HCT116 (cell line): ENCODE measurements at regions not wholly inside any gene's neighbourhood (a gene's known extent, or its start where the extent isn't known, plus 50 kb on each side); places are given as distances from the start of the nearest gene placed in this dataset.

Source experiments
- ATAC-seq: fragments of 200-7000 bp; cut with Tn5 transposase; 2 replicates; pipeline ENCODE4 v1.9.1; 2020; ENCODE audit warnings: mild to moderate bottlenecking, moderate library complexity
- BruUV-seq: library from RNA; stranded (reverse); fragments of 400-500 nt; replicated peaks from 2 replicates; lab custom pipeline; 2021; lab: Mats Ljungman, UMichigan
- CTCF ChIA-PET: fragments of 300-600 bp; sonication (Branson Sonifier 250); formaldehyde crosslinking; loops from one replicate; lab custom pipeline; 2021; ENCODE audit warnings: antibody characterized with exemption; lab: Charles Lee
- POLR2A ChIA-PET: fragments of 300-600, 350-600 bp; sonication (Branson Sonifier 250); formaldehyde crosslinking; loops from one replicate; lab custom pipeline; 2021; ENCODE audit warnings: antibody characterized with exemption; lab: Charles Lee
- RAD21 ChIA-PET, 2 experiments: fragments of 300-600 bp; sonication (Branson Sonifier 250); formaldehyde crosslinking; loops; one replicate each; lab custom pipeline; 2023; ENCODE audit warnings: low total read pairs in 2 of 2; ENCODE audit not compliant: uncharacterized antibody in 2 of 2, unreplicated experiment in 2 of 2, low non-redundant PET in 1 of 2; lab: Charles Lee
- DNase-seq: peaks from one replicate; pipeline ENCODE4 v3.0.0-alpha.2; 2010; ENCODE audit warnings: low read depth, low spot score
- H2AFZ ChIP-seq: fragments of 200-600 bp; shearing (Covaris generic), sonication (generic); 2 replicates; pipeline ENCODE4 v1.6.1; 2017; ENCODE audit warnings: low read depth, mixed run types, mixed read lengths, antibody characterized with exemption, low read length; ENCODE audit not compliant: poor library complexity, severe bottlenecking
- H3K27ac ChIP-seq: 2 replicates; pipeline ENCODE4 v1.5.1; 2012; ENCODE audit warnings: low read depth, low read length
- H3K27me3 ChIP-seq: fragments of 200-600 bp; sonication (generic); 2 replicates; pipeline ENCODE4 v1.6.1; 2016; ENCODE audit warnings: mixed run types, low read length, mixed read lengths; ENCODE audit not compliant: insufficient read depth
- H3K36me3 ChIP-seq, 2 experiments: fragments of 200-500 bp in 1 of 2; fragments of 200-600 bp in 1 of 2; sonication (Bioruptor generic) in 1 of 2; sonication (generic) in 1 of 2; 2 replicates each; pipeline versions ENCODE4 v1.5.1 to v1.6.1; 2014 to 2016; ENCODE audit warnings: low read length in 2 of 2, inconsistent platforms in 1 of 2, mixed read lengths in 1 of 2, mixed run types in 1 of 2; ENCODE audit not compliant: insufficient read depth in 2 of 2, control insufficient read depth in 1 of 2
- H3K4me1 ChIP-seq, 2 experiments: fragments of 200-600 bp in 1 of 2; sonication (generic) in 1 of 2; 2 replicates each; pipeline versions ENCODE4 v1.5.1 to v1.6.1; 2012 to 2017; ENCODE audit warnings: low read length in 2 of 2, inconsistent platforms in 1 of 2, mild to moderate bottlenecking in 1 of 2, mixed read lengths in 1 of 2, mixed run types in 1 of 2, moderate library complexity in 1 of 2; ENCODE audit not compliant: insufficient read depth in 2 of 2, control insufficient read depth in 1 of 2
- H3K4me2 ChIP-seq: fragments of 200-600 bp; sonication (generic); 2 replicates; pipeline ENCODE4 v1.6.1; 2017; ENCODE audit warnings: mixed run types, low read length, mixed read lengths
- H3K4me3 ChIP-seq, 2 experiments: fragments of 200-600 bp in 1 of 2; sonication (generic) in 1 of 2; replicated peaks in 1 of 2; 2 replicates each; pipeline ENCODE4 v1.5.1; 2011 to 2016; ENCODE audit warnings: low read length in 2 of 2, control low read depth in 1 of 2, low read depth in 1 of 2, mild to moderate bottlenecking in 1 of 2, mixed read lengths in 1 of 2, mixed run types in 1 of 2
- H3K79me2 ChIP-seq: fragments of 200-600 bp; sonication (generic); 2 replicates; pipeline ENCODE4 v1.6.1; 2017; ENCODE audit warnings: mild to moderate bottlenecking, mixed run types, low read length, moderate library complexity, mixed read lengths; ENCODE audit not compliant: insufficient read depth
- H3K9ac ChIP-seq: fragments of 200-600 bp; sonication (generic); 2 replicates; pipeline ENCODE4 v1.6.1; 2016; ENCODE audit warnings: low read length, mixed read lengths
- H3K9me2 ChIP-seq: fragments of 200-600 bp; sonication (generic), shearing (Covaris generic); 2 replicates; pipeline ENCODE4 v1.6.1; 2017; ENCODE audit warnings: mixed run types, mild to moderate bottlenecking, moderate library complexity; ENCODE audit not compliant: insufficient read depth
- H3K9me3 ChIP-seq, 2 experiments: fragments of 200-500 bp in 1 of 2; fragments of 200-600 bp in 1 of 2; sonication (Bioruptor generic) in 1 of 2; sonication (generic) in 1 of 2; 2 replicates each; pipeline ENCODE4 v1.6.1; 2014 to 2017; ENCODE audit warnings: low read length in 2 of 2, mixed read lengths in 2 of 2, inconsistent platforms in 1 of 2, low read depth in 1 of 2, mild to moderate bottlenecking in 1 of 2, mixed run types in 1 of 2, moderate library complexity in 1 of 2; ENCODE audit not compliant: control insufficient read depth in 1 of 2, insufficient read depth in 1 of 2
- H4K20me1 ChIP-seq: fragments of 200-600 bp; sonication (generic), shearing (Covaris generic); 2 replicates; pipeline ENCODE4 v1.6.1; 2017; ENCODE audit warnings: mixed run types, mild to moderate bottlenecking, moderate library complexity; ENCODE audit not compliant: insufficient read depth
- ATF3 ChIP-seq: IDR thresholded peaks from 2 replicates; pipeline ENCODE4 v1.6.1; 2012
- CBX3 ChIP-seq: IDR thresholded peaks from 2 replicates; pipeline ENCODE4 v1.6.1; 2012; ENCODE audit warnings: low read depth
- CEBPB ChIP-seq: IDR thresholded peaks from 2 replicates; pipeline ENCODE4 v1.6.1; 2012; ENCODE audit warnings: low read depth
- CTCF ChIP-seq, 3 experiments: fragments of 200-600 bp in 1 of 3; sonication (generic) in 1 of 3; IDR thresholded peaks in 2 of 3; conservative IDR thresholded peaks in 1 of 3; 2 replicates each; pipeline ENCODE4 v1.5.1; 2012 to 2017; ENCODE audit warnings: low read depth in 2 of 3, low read length in 2 of 3, antibody characterized with exemption in 1 of 3, borderline replicate concordance in 1 of 3, control low read depth in 1 of 3, mild to moderate bottlenecking in 1 of 3, mixed read lengths in 1 of 3, mixed run types in 1 of 3, moderate library complexity in 1 of 3; ENCODE audit not compliant: insufficient read depth in 1 of 3
- EGR1 ChIP-seq: IDR thresholded peaks from 2 replicates; pipeline ENCODE4 v1.6.1; 2012; ENCODE audit warnings: low read depth
- ELF1 ChIP-seq: IDR thresholded peaks from 2 replicates; pipeline ENCODE4 v1.6.1; 2012; ENCODE audit warnings: low read depth, borderline replicate concordance
- EZH2 ChIP-seq: fragments of 200-600 bp; sonication (generic); IDR thresholded peaks from 2 replicates; pipeline ENCODE4 v1.6.1; 2017; ENCODE audit warnings: antibody characterized with exemption, mixed run types
- FOSL1 ChIP-seq: IDR thresholded peaks from 2 replicates; pipeline ENCODE4 v1.6.1; 2012; ENCODE audit warnings: low read depth
- JUND ChIP-seq: IDR thresholded peaks from 2 replicates; pipeline ENCODE4 v1.6.1; 2012
- MAX ChIP-seq: IDR thresholded peaks from 2 replicates; pipeline ENCODE4 v1.6.1; 2012
- POLR2A ChIP-seq: IDR thresholded peaks from 2 replicates; pipeline ENCODE4 v1.7.0; 2011; ENCODE audit warnings: borderline replicate concordance; ENCODE audit not compliant: insufficient read depth, insufficient read length; ENCODE audit errors: extremely low read depth
- POLR2AphosphoS5 ChIP-seq: IDR thresholded peaks from 2 replicates; pipeline ENCODE4 v1.6.1; 2011; ENCODE audit warnings: mild to moderate bottlenecking, low read depth, low read length, moderate library complexity
- RAD21 ChIP-seq: IDR thresholded peaks from 2 replicates; pipeline ENCODE4 v1.6.1; 2012; ENCODE audit warnings: low read depth, mild to moderate bottlenecking
- SP1 ChIP-seq: IDR thresholded peaks from 2 replicates; pipeline ENCODE4 v1.6.1; 2012; ENCODE audit warnings: low read depth
- SRF ChIP-seq: IDR thresholded peaks from 2 replicates; pipeline ENCODE4 v1.6.1; 2012; ENCODE audit warnings: low read depth
- YY1 ChIP-seq: IDR thresholded peaks from 2 replicates; pipeline ENCODE4 v1.6.1; 2011; ENCODE audit warnings: low read length, low read depth, moderate library complexity, mild to moderate bottlenecking; ENCODE audit not compliant: insufficient replicate concordance; ENCODE audit errors: extremely low read depth
- ZBTB33 ChIP-seq: IDR thresholded peaks from 2 replicates; pipeline ENCODE4 v1.6.1; 2011; ENCODE audit warnings: mild to moderate bottlenecking, low read length, moderate library complexity; ENCODE audit not compliant: insufficient replicate concordance; ENCODE audit errors: extremely low read depth
- ZFX ChIP-seq: fragments of 450-650 bp; IDR thresholded peaks from 2 replicates; pipeline ENCODE4 v1.6.1; 2017
- ZNF274 ChIP-seq: fragments of 200-500 bp; sonication (Bioruptor generic); IDR thresholded peaks from 2 replicates; pipeline ENCODE4 v1.6.1; 2014; ENCODE audit warnings: mild to moderate bottlenecking, low read depth, low read length, inconsistent platforms
- intact Hi-C: fragments of 100-400 bp; cut with micrococcal nuclease; formaldehyde crosslinking; loops from 2 replicates; pipeline ENCODE4 v1.10.0; 2022

- no peak for TF ChIP-seq CTCF (IDR thresholded peaks at IDR 0.05 in 2 of 3, conservative IDR thresholded peaks at IDR 0.05 in 1 of 3; ENCODE audit: borderline replicate concordance in 1 of 3, insufficient read depth in 1 of 3, low read depth in 2 of 3, low read length in 2 of 3)
- no peak for TF ChIP-seq POLR2A
- no peak for TF ChIP-seq ZFX
- TF ChIP-seq ATF3 = no peak
- TF ChIP-seq CEBPB = no peak
- TF ChIP-seq ZNF274 = no peak
Measured at GRCh38 chr21:15425049-15425448, 304.7 kb upstream of the USP25 start (continued).

GRCh38 chr21:15430023-15430422, 299.8 kb upstream of the USP25 start:
- no peak overlapping the region for H3K27ac ChIP-seq
- TF ChIP-seq SRF (no peak), JUND (no peak), ZBTB33 (no peak), FOSL1 (no peak), RAD21 (no peak), ZNF274 (no peak), SP1 (no peak), YY1 (no peak), CEBPB (no peak), POLR2A (no peak), CBX3 (no peak), ATF3 (no peak), EZH2 (no peak), CTCF (IDR thresholded peaks at IDR 0.05 in 2 of 3, conservative IDR thresholded peaks at IDR 0.05 in 1 of 3; ENCODE audit: borderline replicate concordance in 1 of 3, insufficient read depth in 1 of 3, low read depth in 2 of 3, low read length in 2 of 3) (no peak), EGR1 (no peak), POLR2AphosphoS5 (no peak), ZFX (no peak), MAX (no peak), ELF1 (no peak)
- TF ChIP-seq, all 23 proteins: peak for 0
- POLR2A ChIA-PET = no interaction called here
- RAD21 ChIA-PET = no interaction called here
- no peak overlapping the region for H3K4me2 ChIP-seq
- peaks cover 0 to 5% of the 10 kb centered on the region in 2 experiments; a peak in 2 of 4 replicates for H3K9me3 ChIP-seq
- BruUV-seq = no TSS peak
- H3K4me1 ChIP-seq = no peaks in the 10 kb centered on the region
- no peaks in the 10 kb centered on the region for H3K27me3 ChIP-seq
- no peaks in the 10 kb centered on the region for H4K20me1 ChIP-seq
- no peak overlapping the region for H2AFZ ChIP-seq
- H3K79me2 ChIP-seq = no peaks in the 10 kb centered on the region
- H3K9ac ChIP-seq = no peak overlapping the region
- no peaks in the 10 kb centered on the region for H3K36me3 ChIP-seq
- CTCF ChIA-PET = no interaction called here
- ATAC-seq (no peak), DNase-seq (no peak)
- H3K9me2 ChIP-seq = no peaks in the 10 kb centered on the region
- H3K4me3 ChIP-seq = no peak overlapping the region
- intact Hi-C loops = loop anchor here (5.0 kb wide), 1 partner anchor 852 kb away; no protein-coding TSS in a partner anchor
